ENCODE measurements at regions not wholly inside any gene's neighbourhood (a gene's known extent, or its start where the extent isn't known, plus 50 kb on each side); places are given as distances from the start of the nearest gene placed in this dataset.

DNA sequence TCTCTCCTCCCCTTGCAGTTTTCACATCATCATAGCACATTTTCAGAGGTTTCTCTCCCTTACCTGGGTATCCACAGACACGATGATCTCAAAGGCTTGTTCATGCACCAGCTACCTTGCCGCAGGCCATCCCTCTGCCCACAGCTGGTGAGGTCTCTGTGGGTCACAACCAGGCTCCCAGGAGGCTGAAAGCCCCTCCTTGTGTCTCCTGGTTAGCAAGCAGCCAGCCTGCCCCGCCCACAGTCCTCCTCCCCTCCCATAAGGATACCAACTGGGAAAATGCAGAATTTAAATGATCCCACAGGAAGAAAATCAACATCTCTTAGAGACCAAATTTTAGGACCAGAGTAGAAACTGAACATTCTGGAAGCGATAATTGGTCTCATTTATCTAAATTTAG, 213.5 kb upstream of the PPP2R3A start:
- TF ChIP-seq, protein P1, sequence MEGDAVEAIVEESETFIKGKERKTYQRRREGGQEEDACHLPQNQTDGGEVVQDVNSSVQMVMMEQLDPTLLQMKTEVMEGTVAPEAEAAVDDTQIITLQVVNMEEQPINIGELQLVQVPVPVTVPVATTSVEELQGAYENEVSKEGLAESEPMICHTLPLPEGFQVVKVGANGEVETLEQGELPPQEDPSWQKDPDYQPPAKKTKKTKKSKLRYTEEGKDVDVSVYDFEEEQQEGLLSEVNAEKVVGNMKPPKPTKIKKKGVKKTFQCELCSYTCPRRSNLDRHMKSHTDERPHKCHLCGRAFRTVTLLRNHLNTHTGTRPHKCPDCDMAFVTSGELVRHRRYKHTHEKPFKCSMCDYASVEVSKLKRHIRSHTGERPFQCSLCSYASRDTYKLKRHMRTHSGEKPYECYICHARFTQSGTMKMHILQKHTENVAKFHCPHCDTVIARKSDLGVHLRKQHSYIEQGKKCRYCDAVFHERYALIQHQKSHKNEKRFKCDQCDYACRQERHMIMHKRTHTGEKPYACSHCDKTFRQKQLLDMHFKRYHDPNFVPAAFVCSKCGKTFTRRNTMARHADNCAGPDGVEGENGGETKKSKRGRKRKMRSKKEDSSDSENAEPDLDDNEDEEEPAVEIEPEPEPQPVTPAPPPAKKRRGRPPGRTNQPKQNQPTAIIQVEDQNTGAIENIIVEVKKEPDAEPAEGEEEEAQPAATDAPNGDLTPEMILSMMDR (IDR thresholded peaks at IDR 0.05) = no peak
- no peak for ATAC-seq (ENCODE audit: low FRiP score)

GRCh38 chr3:135752851-135753250, 212.7 kb upstream of the PPP2R3A start:
- DNase-seq (ENCODE audit: low spot score) (no peak), ATAC-seq (ENCODE audit: low FRiP score) (no peak)
- TF ChIP-seq, protein P1 (IDR thresholded peaks at IDR 0.05) = no peak

More for the DNA sequence above, 213.5 kb upstream of the PPP2R3A start:
- DNase-seq (ENCODE audit: low spot score) = no peak

- DNase-seq (ENCODE audit: low spot score) = no peak
- no peak for ATAC-seq (ENCODE audit: low FRiP score)
- TF ChIP-seq, protein P1 (IDR thresholded peaks at IDR 0.05) = no peak
Observed at GRCh38 chr3:135753506-135753905, 212.0 kb upstream of the PPP2R3A start.

GRCh38 chr3:135755330-135756105, 210.0 kb upstream of the PPP2R3A start:
- ATAC-seq (ENCODE audit: low FRiP score) (no peak), DNase-seq (ENCODE audit: low spot score) (no peak)
- TF ChIP-seq, protein P1 (IDR thresholded peaks at IDR 0.05) = no peak

DNA sequence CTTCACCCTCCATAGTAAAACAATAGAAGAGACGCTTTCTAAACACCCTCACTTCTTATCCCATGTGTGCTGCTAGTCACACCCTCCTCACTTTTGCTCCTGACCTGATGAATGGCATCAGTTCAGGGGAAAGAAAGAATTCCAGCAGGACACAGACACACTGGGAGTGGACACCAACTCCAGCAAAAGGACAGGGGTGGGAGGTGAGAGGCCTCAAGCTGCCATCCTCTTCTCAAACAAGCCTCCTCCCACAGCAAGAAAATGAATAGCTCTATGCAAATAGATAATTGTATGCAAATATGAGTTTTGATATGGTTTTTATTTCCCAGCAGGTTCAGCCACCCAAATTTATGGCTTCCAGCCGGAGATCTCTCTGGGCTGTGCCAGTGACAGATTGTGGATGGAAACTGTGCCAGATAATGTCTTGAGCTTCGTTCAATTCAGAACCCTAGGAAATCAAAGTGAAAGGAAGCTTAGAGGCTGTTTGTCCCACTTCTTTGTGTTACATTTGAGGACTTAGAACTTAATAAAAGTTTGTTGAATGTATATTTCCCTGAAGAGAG, 209.3 kb upstream of the PPP2R3A start:
- no peak for DNase-seq (ENCODE audit: low spot score)
- TF ChIP-seq, protein P1 (IDR thresholded peaks at IDR 0.05) = no peak
- no peak for ATAC-seq (ENCODE audit: low FRiP score)

DNA sequence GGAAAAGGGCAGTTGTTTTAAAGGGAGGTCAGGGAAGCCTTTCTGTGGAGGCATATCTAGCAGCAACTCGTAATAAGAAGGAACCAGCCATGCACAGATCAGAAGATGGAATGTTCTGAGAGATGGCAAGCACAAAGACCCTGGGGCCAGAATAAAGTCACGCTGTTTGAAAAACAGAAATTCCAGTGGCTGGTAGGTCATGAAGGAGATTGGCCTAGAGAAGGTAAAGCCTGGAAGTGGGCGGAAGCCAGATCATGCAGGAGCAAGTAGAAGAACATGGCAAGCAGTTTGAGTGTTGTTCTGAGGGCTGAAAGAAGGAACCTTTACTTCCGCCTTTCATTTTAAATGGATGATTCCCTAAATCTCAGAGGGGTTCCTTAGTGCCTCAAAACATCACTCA, 208.1 kb upstream of the PPP2R3A start:
- TF ChIP-seq, protein P1 (IDR thresholded peaks at IDR 0.05) = no peak
- DNase-seq (ENCODE audit: low spot score) = no peak

GRCh38 chr3:135758961-135759360, 206.6 kb upstream of the PPP2R3A start:
- DNase-seq (ENCODE audit: low spot score) (no peak), ATAC-seq (ENCODE audit: low FRiP score) (no peak)
- TF ChIP-seq, protein P1 (IDR thresholded peaks at IDR 0.05) = no peak

More for the DNA sequence above, 208.1 kb upstream of the PPP2R3A start:
- ATAC-seq (ENCODE audit: low FRiP score) = no peak

Data from omental fat pad (tissue), 3 donors.